CD4-positive, alpha-beta memory T cell (primary cell): ENCODE measurements at regions not wholly inside any gene's neighbourhood (a gene's known extent, or its start where the extent isn't known, plus 50 kb on each side); places are given as distances from the start of the nearest gene placed in this dataset.

Experiments
- CTCF ChIA-PET: fragments of 350-600 bp; sonication (Branson Sonifier 250); formaldehyde crosslinking; loops from one replicate; lab custom pipeline; 2021; ENCODE audit warnings: inconsistent platforms; ENCODE audit not compliant: partially characterized antibody; lab: Charles Lee
- POLR2A ChIA-PET: fragments of 350-600 bp; sonication (Branson Sonifier 250); formaldehyde crosslinking; loops from one replicate; lab custom pipeline; 2021; ENCODE audit not compliant: partially characterized antibody; lab: Charles Lee
- DNase-seq, 5 donors: peaks; one replicate each; pipeline versions ENCODE4 v3.0.0 to v3.0.0-alpha.2; 2020 to 2022; ENCODE audit warnings: mixed read lengths in 1 of 5
- H3K27ac ChIP-seq: one replicate; pipeline ENCODE4 v1.7.0; 2013; ENCODE audit warnings: low read depth, low read length
- H3K27me3 ChIP-seq: 2 replicates; pipeline ENCODE4 v1.7.0; 2013; ENCODE audit warnings: mild to moderate bottlenecking, low read length, moderate library complexity; ENCODE audit not compliant: insufficient read depth
- H3K36me3 ChIP-seq: 2 replicates; pipeline ENCODE4 v1.7.0; 2013; ENCODE audit warnings: mild to moderate bottlenecking, low read length, moderate library complexity; ENCODE audit not compliant: insufficient read depth
- H3K4me1 ChIP-seq: 2 replicates; pipeline ENCODE4 v1.7.0; 2013; ENCODE audit warnings: mild to moderate bottlenecking, low read length, moderate library complexity; ENCODE audit not compliant: insufficient read depth
- H3K4me3 ChIP-seq, 2 donors: one replicate each; pipeline ENCODE4 v1.7.0; 2013; ENCODE audit warnings: low read length in 2 of 2, mild to moderate bottlenecking in 1 of 2
- H3K9me3 ChIP-seq, 2 donors: one replicate each; pipeline ENCODE4 v1.7.0; 2013; ENCODE audit warnings: low read length in 2 of 2, control low read depth in 1 of 2; ENCODE audit not compliant: control insufficient read depth in 1 of 2
- H3K27ac Mint-ChIP-seq, 7 donors: one replicate each; pipeline ENCODE4 v1.8.0; 2020 to 2021; ENCODE audit warnings: mixed read lengths in 7 of 7, mild to moderate bottlenecking in 6 of 7, inconsistent platforms in 3 of 7, moderate library complexity in 3 of 7
- H3K27me3 Mint-ChIP-seq, 2 donors: one replicate each; pipeline ENCODE4 v1.8.0; 2020 to 2021; ENCODE audit warnings: mixed read lengths in 2 of 2
- H3K36me3 Mint-ChIP-seq, 2 donors: one replicate each; pipeline ENCODE4 v1.8.0; 2020 to 2021; ENCODE audit warnings: mixed read lengths in 2 of 2, inconsistent platforms in 1 of 2, mild to moderate bottlenecking in 1 of 2
- H3K4me1 Mint-ChIP-seq, 4 donors: one replicate each; pipeline ENCODE4 v1.8.0; 2020 to 2021; ENCODE audit warnings: mixed read lengths in 4 of 4, mild to moderate bottlenecking in 1 of 4
- H3K4me3 Mint-ChIP-seq, 8 donors: one replicate each; pipeline ENCODE4 v1.8.0; 2020 to 2021; ENCODE audit warnings: mixed read lengths in 8 of 8, mild to moderate bottlenecking in 7 of 8, moderate library complexity in 6 of 8, inconsistent platforms in 3 of 8
- H3K9me3 Mint-ChIP-seq, 8 donors: one replicate each; pipeline ENCODE4 v1.8.0; 2020 to 2021; ENCODE audit warnings: mixed read lengths in 8 of 8, mild to moderate bottlenecking in 5 of 8, inconsistent platforms in 3 of 8, moderate library complexity in 1 of 8
- intact Hi-C: fragments of 100-400 bp; cut with micrococcal nuclease; formaldehyde crosslinking; loops from one replicate; pipeline ENCODE4 v1.15.1; 2023

GRCh38 chr4:130043732-130044160 lies 947.8 kb downstream of the C4orf33 start:
- Mint-ChIP-seq H3K4me3 (no peak overlapping the region), H3K4me1 (no peaks in the 10 kb centered on the region), H3K9me3 (peaks cover 0 to 7% (median 3%) of the 10 kb centered on the region in 8 donors), H3K27me3 (no peaks in the 10 kb centered on the region), H3K27ac (no peak overlapping the region), H3K36me3 (no peaks in the 10 kb centered on the region)
- Histone ChIP-seq H3K4me3 (no peak overlapping the region), H3K4me1 (no peaks in the 10 kb centered on the region), H3K27ac (no peak overlapping the region), H3K9me3 (no peaks in the 10 kb centered on the region), H3K27me3 (no peaks in the 10 kb centered on the region), H3K36me3 (no peaks in the 10 kb centered on the region)
- ChIA-PET POLR2A (no interaction called here), CTCF (no interaction called here)
- intact Hi-C loops: no loop called here
- no peak for DNase-seq

- H3K4me3 ChIP-seq: no peak overlapping the region
- no peak overlapping the region for H3K4me3 Mint-ChIP-seq
- no peaks in the 10 kb centered on the region for H3K27me3 ChIP-seq
- H3K9me3 Mint-ChIP-seq: peaks cover 0 to 6% (median 3%) of the 10 kb centered on the region in 8 donors
- no peak for DNase-seq
- CTCF ChIA-PET: no interaction called here
- no peaks in the 10 kb centered on the region for H3K9me3 ChIP-seq
- no peaks in the 10 kb centered on the region for H3K4me1 ChIP-seq
- POLR2A ChIA-PET: no interaction called here
- no peaks in the 10 kb centered on the region for H3K36me3 ChIP-seq
- no peaks in the 10 kb centered on the region for H3K4me1 Mint-ChIP-seq
- intact Hi-C loops: no loop called here
- H3K27me3 Mint-ChIP-seq: no peaks in the 10 kb centered on the region
- H3K27ac Mint-ChIP-seq: no peak overlapping the region
- no peaks in the 10 kb centered on the region for H3K36me3 Mint-ChIP-seq
- H3K27ac ChIP-seq: no peak overlapping the region
Observed at GRCh38 chr4:130044788-130045531, 949.0 kb downstream of the C4orf33 start.

- H3K9me3 Mint-ChIP-seq: peaks cover 2 to 10% (median 8%) of the 10 kb centered on the region in 8 donors
- POLR2A ChIA-PET: no interaction called here
- Histone ChIP-seq H3K36me3 (no peaks in the 10 kb centered on the region), H3K4me1 (no peaks in the 10 kb centered on the region), H3K27ac (no peak overlapping the region), H3K27me3 (no peaks in the 10 kb centered on the region), H3K4me3 (no peak overlapping the region), H3K9me3 (peaks cover 0 to 4% of the 10 kb centered on the region in 2 donors)
- intact Hi-C loops: no loop called here
- no peak for DNase-seq
- no peak overlapping the region for H3K4me3 Mint-ChIP-seq
- no peaks in the 10 kb centered on the region for H3K4me1 Mint-ChIP-seq
- no peaks in the 10 kb centered on the region for H3K27me3 Mint-ChIP-seq
- H3K27ac Mint-ChIP-seq: no peak overlapping the region
- H3K36me3 Mint-ChIP-seq: no peaks in the 10 kb centered on the region
- CTCF ChIA-PET: no interaction called here
Observed at GRCh38 chr4:130053723-130054122, 957.8 kb downstream of the C4orf33 start.

- no peak for DNase-seq
- Histone ChIP-seq H3K9me3 (peaks cover 0 to 4% of the 10 kb centered on the region in 2 donors), H3K27me3 (no peaks in the 10 kb centered on the region), H3K4me3 (no peak overlapping the region), H3K27ac (no peak overlapping the region), H3K4me1 (no peaks in the 10 kb centered on the region), H3K36me3 (no peaks in the 10 kb centered on the region)
- H3K4me3 Mint-ChIP-seq: no peak overlapping the region
- H3K27me3 Mint-ChIP-seq: no peaks in the 10 kb centered on the region
- CTCF ChIA-PET: no interaction called here
- intact Hi-C loops: no loop called here
- POLR2A ChIA-PET: no interaction called here
- H3K9me3 Mint-ChIP-seq: peaks cover 0 to 11% (median 8%) of the 10 kb centered on the region in 8 donors
- no peaks in the 10 kb centered on the region for H3K4me1 Mint-ChIP-seq
- no peak overlapping the region for H3K27ac Mint-ChIP-seq
- H3K36me3 Mint-ChIP-seq: no peaks in the 10 kb centered on the region
Observed at GRCh38 chr4:130054908-130055307, 959.0 kb downstream of the C4orf33 start.

- H3K4me1 Mint-ChIP-seq: no peaks in the 10 kb centered on the region
- no peaks in the 10 kb centered on the region for H3K36me3 Mint-ChIP-seq
- POLR2A ChIA-PET: no interaction called here
- H3K9me3 Mint-ChIP-seq: peaks cover 0 to 12% (median 6%) of the 10 kb centered on the region in 8 donors
- CTCF ChIA-PET: no interaction called here
- no peak overlapping the region for H3K4me3 Mint-ChIP-seq
- peaks cover 0 to 4% of the 10 kb centered on the region in 2 donors for H3K9me3 ChIP-seq
- H3K27me3 Mint-ChIP-seq: no peaks in the 10 kb centered on the region
- no peaks in the 10 kb centered on the region for H3K4me1 ChIP-seq
- H3K27ac Mint-ChIP-seq: no peak overlapping the region
- H3K4me3 ChIP-seq: no peak overlapping the region
- no peak for DNase-seq
- no peaks in the 10 kb centered on the region for H3K27me3 ChIP-seq
- intact Hi-C loops: no loop called here
- no peak overlapping the region for H3K27ac ChIP-seq
- no peaks in the 10 kb centered on the region for H3K36me3 ChIP-seq
Observed at GRCh38 chr4:130056286-130056685, 960.3 kb downstream of the C4orf33 start.

- Histone ChIP-seq H3K36me3 (no peaks in the 10 kb centered on the region), H3K4me1 (no peaks in the 10 kb centered on the region), H3K27me3 (no peaks in the 10 kb centered on the region), H3K27ac (no peak overlapping the region), H3K4me3 (no peak overlapping the region), H3K9me3 (no peaks in the 10 kb centered on the region)
- no peaks in the 10 kb centered on the region for H3K4me1 Mint-ChIP-seq
- POLR2A ChIA-PET: no interaction called here
- H3K9me3 Mint-ChIP-seq: peaks cover 0 to 6% (median 3%) of the 10 kb centered on the region in 8 donors
- no peaks in the 10 kb centered on the region for H3K36me3 Mint-ChIP-seq
- CTCF ChIA-PET: no interaction called here
- no peak overlapping the region for H3K27ac Mint-ChIP-seq
- DNase-seq: no peak
- intact Hi-C loops: no loop called here
- H3K4me3 Mint-ChIP-seq: no peak overlapping the region
- no peaks in the 10 kb centered on the region for H3K27me3 Mint-ChIP-seq
Observed at GRCh38 chr4:130064471-130064870, 968.5 kb downstream of the C4orf33 start.

GRCh38 chr4:130067419-130067818 lies 971.5 kb downstream of the C4orf33 start:
- no peaks in the 10 kb centered on the region for H3K27me3 ChIP-seq
- H3K27ac ChIP-seq: no peak overlapping the region
- H3K9me3 ChIP-seq: no peaks in the 10 kb centered on the region
- ChIA-PET POLR2A (no interaction called here), CTCF (no interaction called here)
- H3K4me1 ChIP-seq: no peaks in the 10 kb centered on the region
- Mint-ChIP-seq H3K9me3 (peaks cover 0 to 6% (median 3%) of the 10 kb centered on the region in 8 donors), H3K27ac (no peak overlapping the region), H3K36me3 (no peaks in the 10 kb centered on the region), H3K4me1 (no peaks in the 10 kb centered on the region), H3K27me3 (no peaks in the 10 kb centered on the region), H3K4me3 (no peak overlapping the region)
- no peaks in the 10 kb centered on the region for H3K36me3 ChIP-seq
- no peak for DNase-seq
- intact Hi-C loops: no loop called here
- no peak overlapping the region for H3K4me3 ChIP-seq
